ENCODE measurements at regions not wholly inside any gene's neighbourhood (a gene's known extent, or its start where the extent isn't known, plus 50 kb on each side); places are given as distances from the start of the nearest gene placed in this dataset.

DNA sequence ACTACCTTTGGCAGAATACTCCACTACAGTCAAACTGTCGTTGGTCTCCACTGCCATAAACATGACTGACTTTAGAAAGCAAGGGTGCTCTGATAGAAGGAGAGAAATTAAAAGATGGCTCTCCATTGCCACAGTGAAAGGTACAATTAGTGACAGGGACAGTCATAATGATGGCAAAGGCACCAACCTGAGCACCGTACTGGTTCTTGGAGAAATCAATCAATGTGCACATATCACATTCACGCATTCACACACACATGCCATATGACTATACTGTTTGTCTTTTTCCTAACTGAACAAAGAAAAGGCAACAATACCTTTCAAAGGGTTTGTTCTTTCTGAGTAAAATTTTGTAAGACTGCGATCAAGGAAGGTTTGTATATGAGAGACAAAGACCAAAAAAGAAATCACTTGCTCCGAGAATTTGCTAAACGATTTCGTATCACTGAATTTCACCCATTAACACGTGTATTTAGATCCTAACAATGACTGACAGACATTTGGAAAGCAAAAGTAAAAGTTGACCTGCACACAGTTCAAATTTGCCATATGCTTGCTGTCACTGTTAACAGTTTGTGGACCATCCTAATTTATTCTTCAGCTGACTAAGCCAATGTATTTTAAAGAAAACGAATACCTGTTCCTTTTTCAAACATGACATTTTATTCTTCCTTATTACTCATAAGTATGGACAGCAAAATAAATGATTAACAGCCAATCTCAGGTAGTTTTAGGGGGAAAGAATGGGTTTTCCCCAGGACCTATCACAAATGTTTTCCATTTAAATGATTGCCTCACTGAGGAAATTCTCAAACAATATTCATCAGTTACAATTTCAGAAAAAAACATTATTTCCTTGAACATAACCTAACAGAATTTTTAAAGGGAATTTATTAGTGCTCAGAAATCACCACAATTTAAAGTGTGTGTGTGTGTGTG lies 644.4 kb downstream of the ZEB2 start:
- TF ChIP-seq CTCF (IDR thresholded peaks at IDR 0.05) (no peak), POLR2A (IDR thresholded peaks at IDR 0.05) (no peak), EP300 (IDR thresholded peaks at IDR 0.05) (no peak)
